Activated naive CD4-positive, alpha-beta T cell treated with anti-CD3 and anti-CD28 coated beads, Interleukin-2, amount 50 U/mL, for 16 hours (primary cell): ENCODE measurements at regions not wholly inside any gene's neighbourhood (a gene's known extent, or its start where the extent isn't known, plus 50 kb on each side); places are given as distances from the start of the nearest gene placed in this dataset.

Experiments used
- DNase-seq: peaks from one replicate; pipeline ENCODE4 v3.0.0-alpha.2; 2020

- no peak for DNase-seq
Observed at GRCh38 chr6:90401933-90402830, 105.5 kb upstream of the BACH2 start.

- DNase-seq: no peak
Observed at GRCh38 chr6:90399970-90400369, 103.3 kb upstream of the BACH2 start.

- peak; percentile 87 for DNase-seq
Observed at GRCh38 chr6:90397929-90398674, 101.5 kb upstream of the BACH2 start.

- no peak for DNase-seq
Observed at GRCh38 chr6:90397047-90397446, 100.4 kb upstream of the BACH2 start.

GRCh38 chr6:90393232-90393884 lies 96.7 kb upstream of the BACH2 start:
- peak; percentile 71 for DNase-seq

- DNase-seq: no peak
Observed at GRCh38 chr6:90390379-90390778, 93.7 kb upstream of the BACH2 start.

GRCh38 chr6:90388395-90388794 lies 91.8 kb upstream of the BACH2 start:
- DNase-seq: peak; percentile 29

- no peak for DNase-seq
Observed at GRCh38 chr6:90387826-90388225, 91.2 kb upstream of the BACH2 start.

GRCh38 chr6:90387383-90387775 lies 90.7 kb upstream of the BACH2 start:
- DNase-seq: no peak

- DNase-seq: no peak
Observed at GRCh38 chr6:90386399-90387382, 90.0 kb upstream of the BACH2 start.

- no peak for DNase-seq
Observed at GRCh38 chr6:90385759-90386313, 89.2 kb upstream of the BACH2 start.

- DNase-seq: no peak
Observed at GRCh38 chr6:90384720-90385119, 88.1 kb upstream of the BACH2 start.

GRCh38 chr6:90383196-90383822 lies 86.7 kb upstream of the BACH2 start:
- DNase-seq: no peak

- DNase-seq: no peak
Observed at GRCh38 chr6:90382760-90383159, 86.1 kb upstream of the BACH2 start.

- no peak for DNase-seq
Observed at GRCh38 chr6:90375681-90376439, 79.2 kb upstream of the BACH2 start.

GRCh38 chr6:90374201-90374600 lies 77.6 kb upstream of the BACH2 start:
- DNase-seq: no peak

- DNase-seq: no peak
Observed at GRCh38 chr6:90372885-90373284, 76.2 kb upstream of the BACH2 start.

GRCh38 chr6:90372450-90372849 lies 75.8 kb upstream of the BACH2 start:
- no peak for DNase-seq

GRCh38 chr6:90370493-90370959 lies 73.9 kb upstream of the BACH2 start:
- no peak for DNase-seq

GRCh38 chr6:90369651-90370050 lies 73.0 kb upstream of the BACH2 start:
- DNase-seq: no peak
